ENCODE measurements at regions not wholly inside any gene's neighbourhood (a gene's known extent, or its start where the extent isn't known, plus 50 kb on each side); places are given as distances from the start of the nearest gene placed in this dataset.

DNA sequence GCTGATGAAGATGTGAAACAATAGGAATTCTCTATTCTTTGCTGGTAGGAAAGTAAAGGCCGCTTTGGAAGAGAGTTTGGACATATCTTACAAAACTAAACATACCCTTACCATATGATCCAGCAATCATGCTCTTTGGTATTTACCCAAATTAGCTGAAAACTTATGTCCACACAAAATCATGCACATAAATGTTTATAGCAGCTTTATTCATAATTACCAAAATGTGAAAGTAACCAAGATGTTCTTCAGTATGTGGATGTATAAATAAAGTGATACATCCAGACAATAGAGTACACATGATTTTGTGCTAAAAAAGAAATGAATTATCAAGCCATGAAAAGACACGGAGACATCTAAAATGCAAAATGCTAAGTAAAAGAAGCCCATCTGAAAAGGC, 98.7 kb upstream of the SLC35F3 start:
- H3K9me3 Mint-ChIP-seq (ENCODE audit: unreplicated experiment) = no peaks in the 10 kb centered on the region
- no peak for FAIRE-seq

DNA sequence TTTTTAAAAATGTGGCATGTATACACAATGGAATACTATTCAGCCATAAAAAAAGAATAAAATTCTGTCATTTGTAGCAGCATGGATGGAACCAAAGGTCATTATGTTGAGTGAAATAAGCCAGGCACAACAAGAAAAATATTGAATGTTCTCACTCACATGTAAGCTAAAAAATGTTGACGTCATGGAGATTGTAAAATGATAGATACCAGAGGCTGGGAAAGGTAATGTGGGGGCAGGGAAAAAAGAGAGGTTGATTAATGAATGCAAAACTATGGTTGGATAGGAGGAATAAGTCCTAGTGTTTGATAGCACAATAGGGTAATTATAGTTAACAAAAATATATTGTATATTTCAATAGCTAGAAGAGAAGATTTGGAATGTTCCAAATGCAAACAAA, 89.1 kb upstream of the SLC35F3 start:
- no peak overlapping the region for H3K9ac ChIP-seq (ENCODE audit: low read length)
- no peaks in the 10 kb centered on the region for H3K9me3 Mint-ChIP-seq (ENCODE audit: unreplicated experiment)
- H3K4me1 Mint-ChIP-seq (ENCODE audit: low read depth, unreplicated experiment) = no peaks in the 10 kb centered on the region
- H3K36me3 ChIP-seq (ENCODE audit: insufficient read depth, low read length) = no peaks in the 10 kb centered on the region
- no peak overlapping the region for H3K4me2 ChIP-seq (ENCODE audit: low read length)
- no peak overlapping the region for H3K27ac ChIP-seq (ENCODE audit: low read depth, low read length)
- FAIRE-seq = no peak
- H3K4me1 ChIP-seq (ENCODE audit: insufficient read depth, low read length) = no peaks in the 10 kb centered on the region
- H3K4me3 ChIP-seq (ENCODE audit: insufficient read depth, low read depth, low read length) = no peak overlapping the region
- H3K27me3 Mint-ChIP-seq (ENCODE audit: low read depth, unreplicated experiment) = peaks cover 24% of the 10 kb centered on the region
- no peaks in the 10 kb centered on the region for H3K27me3 ChIP-seq (ENCODE audit: insufficient read depth, low read length)
- peaks cover 2% of the 10 kb centered on the region for H3K9me3 ChIP-seq (ENCODE audit: insufficient read depth, low read depth, low read length)
- no peak overlapping the region for H3K4me3 Mint-ChIP-seq (ENCODE audit: unreplicated experiment)
- no peak for DNase-seq (ENCODE audit: low read depth)
- no peaks in the 10 kb centered on the region for H4K20me1 ChIP-seq (ENCODE audit: insufficient read depth, low read length)
- H3K79me2 ChIP-seq (ENCODE audit: insufficient read depth, low read length) = no peaks in the 10 kb centered on the region
- TF ChIP-seq EZH2 (IDR thresholded peaks at IDR 0.05; ENCODE audit: insufficient read depth, low read length) = no peak
- TF ChIP-seq, protein P1, sequence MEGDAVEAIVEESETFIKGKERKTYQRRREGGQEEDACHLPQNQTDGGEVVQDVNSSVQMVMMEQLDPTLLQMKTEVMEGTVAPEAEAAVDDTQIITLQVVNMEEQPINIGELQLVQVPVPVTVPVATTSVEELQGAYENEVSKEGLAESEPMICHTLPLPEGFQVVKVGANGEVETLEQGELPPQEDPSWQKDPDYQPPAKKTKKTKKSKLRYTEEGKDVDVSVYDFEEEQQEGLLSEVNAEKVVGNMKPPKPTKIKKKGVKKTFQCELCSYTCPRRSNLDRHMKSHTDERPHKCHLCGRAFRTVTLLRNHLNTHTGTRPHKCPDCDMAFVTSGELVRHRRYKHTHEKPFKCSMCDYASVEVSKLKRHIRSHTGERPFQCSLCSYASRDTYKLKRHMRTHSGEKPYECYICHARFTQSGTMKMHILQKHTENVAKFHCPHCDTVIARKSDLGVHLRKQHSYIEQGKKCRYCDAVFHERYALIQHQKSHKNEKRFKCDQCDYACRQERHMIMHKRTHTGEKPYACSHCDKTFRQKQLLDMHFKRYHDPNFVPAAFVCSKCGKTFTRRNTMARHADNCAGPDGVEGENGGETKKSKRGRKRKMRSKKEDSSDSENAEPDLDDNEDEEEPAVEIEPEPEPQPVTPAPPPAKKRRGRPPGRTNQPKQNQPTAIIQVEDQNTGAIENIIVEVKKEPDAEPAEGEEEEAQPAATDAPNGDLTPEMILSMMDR (IDR thresholded peaks at IDR 0.05; ENCODE audit: insufficient read depth, low read depth, low read length) = no peak
- H3K36me3 Mint-ChIP-seq (ENCODE audit: low read depth, unreplicated experiment) = no peaks in the 10 kb centered on the region
- no peak overlapping the region for H3K27ac Mint-ChIP-seq (ENCODE audit: unreplicated experiment)
- no peak overlapping the region for H2AFZ ChIP-seq (ENCODE audit: low read depth, low read length)

More for the DNA sequence above, 98.7 kb upstream of the SLC35F3 start:
- H3K9me3 ChIP-seq (ENCODE audit: insufficient read depth, low read depth, low read length) = no peaks in the 10 kb centered on the region
- H3K27ac Mint-ChIP-seq (ENCODE audit: unreplicated experiment) = no peak overlapping the region
- no peak overlapping the region for H3K27ac ChIP-seq (ENCODE audit: low read depth, low read length)
- no peaks in the 10 kb centered on the region for H3K4me1 ChIP-seq (ENCODE audit: insufficient read depth, low read length)
- no peak overlapping the region for H3K4me2 ChIP-seq (ENCODE audit: low read length)
- H3K9ac ChIP-seq (ENCODE audit: low read length) = no peak overlapping the region
- no peaks in the 10 kb centered on the region for H3K4me1 Mint-ChIP-seq (ENCODE audit: low read depth, unreplicated experiment)
- no peak overlapping the region for H3K4me3 Mint-ChIP-seq (ENCODE audit: unreplicated experiment)
- no peaks in the 10 kb centered on the region for H3K36me3 Mint-ChIP-seq (ENCODE audit: low read depth, unreplicated experiment)
- no peaks in the 10 kb centered on the region for H3K79me2 ChIP-seq (ENCODE audit: insufficient read depth, low read length)
- H3K4me3 ChIP-seq (ENCODE audit: insufficient read depth, low read depth, low read length) = no peak overlapping the region
- H3K27me3 ChIP-seq (ENCODE audit: insufficient read depth, low read length) = no peaks in the 10 kb centered on the region
- peaks cover under 1% of the 10 kb centered on the region for H3K27me3 Mint-ChIP-seq (ENCODE audit: low read depth, unreplicated experiment)
- TF ChIP-seq EZH2 (IDR thresholded peaks at IDR 0.05; ENCODE audit: insufficient read depth, low read length) = no peak
- TF ChIP-seq, protein P1 (IDR thresholded peaks at IDR 0.05; ENCODE audit: insufficient read depth, low read depth, low read length) = no peak
- no peak overlapping the region for H2AFZ ChIP-seq (ENCODE audit: low read depth, low read length)
- H4K20me1 ChIP-seq (ENCODE audit: insufficient read depth, low read length) = no peaks in the 10 kb centered on the region
- H3K36me3 ChIP-seq (ENCODE audit: insufficient read depth, low read length) = no peaks in the 10 kb centered on the region
- no peak for DNase-seq (ENCODE audit: low read depth)

GRCh38 chr1:233815865-233816264, 88.6 kb upstream of the SLC35F3 start:
- FAIRE-seq (no peak), DNase-seq (ENCODE audit: low read depth) (no peak)
- Histone ChIP-seq H3K4me3 (ENCODE audit: insufficient read depth, low read depth, low read length) (no peak overlapping the region), H3K27me3 (ENCODE audit: insufficient read depth, low read length) (no peaks in the 10 kb centered on the region), H4K20me1 (ENCODE audit: insufficient read depth, low read length) (no peaks in the 10 kb centered on the region), H3K9me3 (ENCODE audit: insufficient read depth, low read depth, low read length) (peaks cover 2% of the 10 kb centered on the region), H3K27ac (ENCODE audit: low read depth, low read length) (no peak overlapping the region), H3K4me1 (ENCODE audit: insufficient read depth, low read length) (no peaks in the 10 kb centered on the region), H2AFZ (ENCODE audit: low read depth, low read length) (no peak overlapping the region), H3K36me3 (ENCODE audit: insufficient read depth, low read length) (no peaks in the 10 kb centered on the region), H3K9ac (ENCODE audit: low read length) (no peak overlapping the region), H3K79me2 (ENCODE audit: insufficient read depth, low read length) (no peaks in the 10 kb centered on the region), H3K4me2 (ENCODE audit: low read length) (no peak overlapping the region)
- TF ChIP-seq EZH2 (IDR thresholded peaks at IDR 0.05; ENCODE audit: insufficient read depth, low read length) = no peak
- TF ChIP-seq, protein P1 (IDR thresholded peaks at IDR 0.05; ENCODE audit: insufficient read depth, low read depth, low read length) = no peak
- H3K4me1 Mint-ChIP-seq (ENCODE audit: low read depth, unreplicated experiment) = no peaks in the 10 kb centered on the region
- no peak overlapping the region for H3K27ac Mint-ChIP-seq (ENCODE audit: unreplicated experiment)
- no peaks in the 10 kb centered on the region for H3K9me3 Mint-ChIP-seq (ENCODE audit: unreplicated experiment)
- no peak overlapping the region for H3K4me3 Mint-ChIP-seq (ENCODE audit: unreplicated experiment)
- peaks cover 23% of the 10 kb centered on the region for H3K27me3 Mint-ChIP-seq (ENCODE audit: low read depth, unreplicated experiment)
- H3K36me3 Mint-ChIP-seq (ENCODE audit: low read depth, unreplicated experiment) = no peaks in the 10 kb centered on the region
